DOHH2 (cell line): ENCODE measurements at regions not wholly inside any gene's neighbourhood (a gene's known extent, or its start where the extent isn't known, plus 50 kb on each side); places are given as distances from the start of the nearest gene placed in this dataset.

Experiments used
- H3F3A ChIP-seq: fragments of 200-600 bp; sonication (generic), shearing (Covaris generic); 2 replicates; pipeline ENCODE4 v1.6.0; 2016; ENCODE audit warnings: antibody characterized with exemption, mild to moderate bottlenecking; ENCODE audit not compliant: control insufficient read depth, insufficient read depth
- H3K27ac ChIP-seq: fragments of 200-600 bp; sonication (generic); 2 replicates; pipeline ENCODE4 v1.5.1; 2014; ENCODE audit warnings: low read depth, mild to moderate bottlenecking, low read length, moderate library complexity
- H3K27me3 ChIP-seq: fragments of 200-600 bp; sonication (generic); 2 replicates; pipeline ENCODE4 v1.6.1; 2014; ENCODE audit warnings: mild to moderate bottlenecking, low read length, mixed read lengths; ENCODE audit not compliant: control insufficient read depth
- H3K36me3 ChIP-seq: fragments of 200-600 bp; sonication (generic); 2 replicates; pipeline ENCODE4 v1.6.1; 2014; ENCODE audit warnings: mild to moderate bottlenecking, low read length, moderate library complexity, mixed read lengths; ENCODE audit not compliant: control insufficient read depth
- H3K4me1 ChIP-seq: fragments of 200-600 bp; sonication (generic); 2 replicates; pipeline ENCODE4 v1.6.1; 2014; ENCODE audit warnings: mild to moderate bottlenecking, low read length, mixed read lengths; ENCODE audit not compliant: control insufficient read depth
- H3K4me2 ChIP-seq: fragments of 200-600 bp; sonication (generic); 2 replicates; pipeline ENCODE4 v1.6.0; 2014; ENCODE audit warnings: mild to moderate bottlenecking, low read length, moderate library complexity
- H3K4me3 ChIP-seq: fragments of 200-600 bp; sonication (generic); 2 replicates; pipeline ENCODE4 v1.5.1; 2014; ENCODE audit warnings: mild to moderate bottlenecking, low read length, mixed read lengths
- H3K79me2 ChIP-seq: fragments of 200-600 bp; sonication (generic); 2 replicates; pipeline ENCODE4 v1.6.1; 2014; ENCODE audit warnings: mild to moderate bottlenecking, low read length, mixed read lengths; ENCODE audit not compliant: control insufficient read depth
- H3K9me2 ChIP-seq: fragments of 200-600 bp; sonication (generic); replicated peaks from 2 replicates; pipeline ENCODE4 v1.6.1; 2014; ENCODE audit warnings: mild to moderate bottlenecking, low read length, mixed read lengths; ENCODE audit not compliant: control insufficient read depth
- H3K9me3 ChIP-seq: fragments of 200-600 bp; sonication (generic); 2 replicates; pipeline ENCODE4 v1.6.1; 2014; ENCODE audit warnings: antibody characterized with exemption, low read length, mixed read lengths; ENCODE audit not compliant: control insufficient read depth, insufficient read depth
- H4K20me1 ChIP-seq: fragments of 200-600 bp; sonication (generic); 2 replicates; pipeline ENCODE4 v1.6.0; 2014; ENCODE audit warnings: low read depth, mild to moderate bottlenecking, antibody characterized with exemption, low read length, moderate library complexity; ENCODE audit not compliant: control insufficient read depth, insufficient read depth
- CTCF ChIP-seq: fragments of 200-600 bp; sonication (generic); IDR thresholded peaks from one replicate; pipeline ENCODE4 v1.5.1; 2014; ENCODE audit warnings: antibody characterized with exemption, mild to moderate bottlenecking, low read depth, low read length; ENCODE audit not compliant: poor library complexity, severe bottlenecking
- EZH2phosphoT487 ChIP-seq: fragments of 200-600 bp; sonication (generic); IDR thresholded peaks from 2 replicates; pipeline ENCODE4 v1.6.1; 2017; ENCODE audit warnings: borderline replicate concordance, mild to moderate bottlenecking, antibody characterized with exemption, low read length, moderate library complexity, mixed read lengths

GRCh38 chr7:21371360-21371759, 56.5 kb upstream of the SP4 start:
- Histone ChIP-seq H3K36me3 (no peaks in the 10 kb centered on the region), H3K27ac (no peak overlapping the region), H3F3A (no peaks in the 10 kb centered on the region), H3K4me2 (no peak overlapping the region), H3K4me3 (no peak overlapping the region), H3K9me3 (no peaks in the 10 kb centered on the region), H3K79me2 (no peaks in the 10 kb centered on the region), H4K20me1 (no peaks in the 10 kb centered on the region), H3K4me1 (no peaks in the 10 kb centered on the region), H3K27me3 (no peaks in the 10 kb centered on the region), H3K9me2 (no peaks in the 10 kb centered on the region)
- TF ChIP-seq CTCF (no peak), EZH2phosphoT487 (no peak)

- H3K9me3 ChIP-seq: no peaks in the 10 kb centered on the region
- no peaks in the 10 kb centered on the region for H4K20me1 ChIP-seq
- no peaks in the 10 kb centered on the region for H3F3A ChIP-seq
- no peaks in the 10 kb centered on the region for H3K36me3 ChIP-seq
- H3K4me3 ChIP-seq: no peak overlapping the region
- H3K4me2 ChIP-seq: no peak overlapping the region
- H3K27me3 ChIP-seq: no peaks in the 10 kb centered on the region
- H3K9me2 ChIP-seq: no peaks in the 10 kb centered on the region
- TF ChIP-seq CTCF (no peak), EZH2phosphoT487 (no peak)
- H3K27ac ChIP-seq: no peak overlapping the region
- H3K4me1 ChIP-seq: no peaks in the 10 kb centered on the region
- no peaks in the 10 kb centered on the region for H3K79me2 ChIP-seq
These were observed 54.9 kb upstream of the SP4 start for GRCh38 chr7:21373031-21373430.

GRCh38 chr7:21374134-21374533, 53.7 kb upstream of the SP4 start:
- TF ChIP-seq CTCF (no peak), EZH2phosphoT487 (no peak)
- Histone ChIP-seq H3K27me3 (no peaks in the 10 kb centered on the region), H3F3A (no peaks in the 10 kb centered on the region), H3K79me2 (no peaks in the 10 kb centered on the region), H3K4me3 (no peak overlapping the region), H3K9me3 (no peaks in the 10 kb centered on the region), H3K4me2 (no peak overlapping the region), H3K4me1 (no peaks in the 10 kb centered on the region), H3K36me3 (no peaks in the 10 kb centered on the region), H3K27ac (no peak overlapping the region), H3K9me2 (no peaks in the 10 kb centered on the region), H4K20me1 (no peaks in the 10 kb centered on the region)

GRCh38 chr7:21377545-21377944, 50.3 kb upstream of the SP4 start:
- no peaks in the 10 kb centered on the region for H3K36me3 ChIP-seq
- no peaks in the 10 kb centered on the region for H3K79me2 ChIP-seq
- no peak overlapping the region for H3K4me3 ChIP-seq
- no peaks in the 10 kb centered on the region for H3F3A ChIP-seq
- H3K4me2 ChIP-seq: no peak overlapping the region
- no peaks in the 10 kb centered on the region for H3K9me3 ChIP-seq
- no peaks in the 10 kb centered on the region for H3K27me3 ChIP-seq
- TF ChIP-seq CTCF (no peak), EZH2phosphoT487 (no peak)
- no peak overlapping the region for H3K27ac ChIP-seq
- H3K9me2 ChIP-seq: no peaks in the 10 kb centered on the region
- H3K4me1 ChIP-seq: no peaks in the 10 kb centered on the region
- no peaks in the 10 kb centered on the region for H4K20me1 ChIP-seq
